Motor neuron (in vitro differentiated cells): ENCODE measurements at regions not wholly inside any gene's neighbourhood (a gene's known extent, or its start where the extent isn't known, plus 50 kb on each side); places are given as distances from the start of the nearest gene placed in this dataset.

Experiments
- ATAC-seq, 8 experiments: fragments of 200-7000 bp; cut with Tn5 transposase; replicated peaks in 6 of 8; 2 replicates each; pipeline ENCODE4 v1.8.0; 2021; ENCODE audit warnings: mild to moderate bottlenecking in 8 of 8, moderate library complexity in 8 of 8
- H3K27ac ChIP-seq, 2 donors: fragments of 250-450 bp; sonication (Bioruptor Pico); 2 replicates each; pipeline ENCODE4 v1.9.0; 2021; ENCODE audit warnings: antibody characterized with exemption in 2 of 2, mild to moderate bottlenecking in 2 of 2, moderate library complexity in 1 of 2
- H3K4me1 ChIP-seq, 2 donors: fragments of 250-450 bp; sonication (Bioruptor Pico); replicated peaks in 1 of 2; 2 replicates each; pipeline ENCODE4 v1.6.1; 2021; ENCODE audit warnings: antibody characterized with exemption in 2 of 2, mild to moderate bottlenecking in 2 of 2, moderate library complexity in 1 of 2
- H3K4me3 ChIP-seq, 5 donors: fragments of 250-450 bp; sonication (Bioruptor Pico); 2 replicates each; pipeline ENCODE4 v1.9.0; 2021; ENCODE audit warnings: antibody characterized with exemption in 5 of 5, mild to moderate bottlenecking in 5 of 5, moderate library complexity in 4 of 5
- WGBS, 10 experiments: fragments of 450-650 bp; shearing (Covaris generic); methylation state at CpG; one replicate each; pipeline ENCODE4 v1.0.0; 2022; 5-methylcytosine and 5-hydroxymethylcytosine counted together
- in situ Hi-C, 9 experiments: fragments of 400-800 bp; cut with MboI; loops; one replicate each; pipeline ENCODE4 v1.15.0; 2021; ENCODE audit warnings: low sequenced_read_pairs in 9 of 9, low pct_unique_long_range_greater_than_20kb in 2 of 9; ENCODE audit not compliant: unreplicated experiment in 9 of 9

- Histone ChIP-seq H3K4me3 (no peak overlapping the region), H3K27ac (no peak overlapping the region), H3K4me1 (no peaks in the 10 kb centered on the region)
- ATAC-seq, result no peak
- in situ Hi-C loops, result no loop called here
These were observed 87.5 kb downstream of the DUSP6 start for GRCh38 chr12:89264837-89265236.

GRCh38 chr12:89263900-89264299 is 88.4 kb downstream of the DUSP6 start:
- in situ Hi-C loops, result no loop called here
- WGBS, 10 experiments, result 75 to 100% (median 94%) methylated on average over 1 to 4 of the region's 4 CpGs; no CpG with 5 or more reads in 2 of the 10 experiments

GRCh38 chr12:89262855-89263552 is 89.3 kb downstream of the DUSP6 start:
- Histone ChIP-seq H3K4me3 (no peak overlapping the region), H3K4me1 (no peaks in the 10 kb centered on the region), H3K27ac (no peak overlapping the region)
- ATAC-seq, result no peak
- in situ Hi-C loops, result no loop called here
- 67 to 100% (median 100%) methylated on average over 1 to 2 of the region's 2 CpGs; no CpG with 5 or more reads in 1 of the 10 experiments for WGBS, 10 experiments

More at GRCh38 chr12:89263900-89264299, 88.4 kb downstream of the DUSP6 start:
- Histone ChIP-seq H3K27ac (no peak overlapping the region), H3K4me1 (no peaks in the 10 kb centered on the region), H3K4me3 (no peak overlapping the region)
- ATAC-seq, result no peak

GRCh38 chr12:89261982-89262381 is 90.3 kb downstream of the DUSP6 start:
- Histone ChIP-seq H3K4me1 (no peaks in the 10 kb centered on the region), H3K4me3 (no peak overlapping the region), H3K27ac (no peak overlapping the region)
- 42 to 95% (median 86%) methylated on average over 1 to 4 of the region's 4 CpGs; no CpG with 5 or more reads in 2 of the 10 experiments for WGBS, 10 experiments
- ATAC-seq, result no peak
- in situ Hi-C loops, result no loop called here

GRCh38 chr12:89260841-89261637 is 91.3 kb downstream of the DUSP6 start:
- no peak overlapping the region for H3K27ac ChIP-seq
- no peak overlapping the region for H3K4me3 ChIP-seq
- peak in 2 of 8 experiments; percentile 75 to 91 for ATAC-seq
- no peaks in the 10 kb centered on the region for H3K4me1 ChIP-seq
- in situ Hi-C loops, result no loop called here

- Histone ChIP-seq H3K27ac (no peak overlapping the region), H3K4me1 (no peaks in the 10 kb centered on the region), H3K4me3 (no peak overlapping the region)
- in situ Hi-C loops, result no loop called here
- ATAC-seq, result no peak
- WGBS, 10 experiments, result 5 to 100% (median 70%) methylated on average over 2 to 3 of the region's 3 CpGs
These were observed 92.5 kb downstream of the DUSP6 start for GRCh38 chr12:89259821-89260220.

- no peak for ATAC-seq
- WGBS, 10 experiments, result 61 to 100% (median 90%) methylated on average over 1 to 5 of the region's 5 CpGs
- H3K4me3 ChIP-seq, result no peak overlapping the region
- H3K27ac ChIP-seq, result no peak overlapping the region
- in situ Hi-C loops, result no loop called here
- peaks cover 0 to 4% of the 10 kb centered on the region in 2 donors for H3K4me1 ChIP-seq
These were observed 93.9 kb downstream of the DUSP6 start for GRCh38 chr12:89258240-89258969.

GRCh38 chr12:89257340-89257739 is 95.0 kb downstream of the DUSP6 start:
- WGBS, 10 experiments, result 64 to 97% (median 79%) methylated on average over 2 to 5 of the region's 5 CpGs; no CpG with 5 or more reads in 1 of the 10 experiments
- ATAC-seq, result no peak
- in situ Hi-C loops, result no loop called here
- no peak overlapping the region for H3K4me3 ChIP-seq
- H3K27ac ChIP-seq, result no peak overlapping the region
- peaks cover 0 to 4% of the 10 kb centered on the region in 2 donors for H3K4me1 ChIP-seq

- H3K27ac ChIP-seq, result no peak overlapping the region
- H3K4me3 ChIP-seq, result no peak overlapping the region
- ATAC-seq, result no peak
- peaks cover 0 to 4% of the 10 kb centered on the region in 2 donors for H3K4me1 ChIP-seq
- in situ Hi-C loops, result no loop called here
- WGBS, 10 experiments, result 100% methylated on average over 1 of the region's 1 CpG; no CpG with 5 or more reads in 5 of the 10 experiments
These were observed 96.2 kb downstream of the DUSP6 start for GRCh38 chr12:89256060-89256459.

- WGBS, 10 experiments, result 67 to 100% (median 100%) methylated on average over 1 of the region's 1 CpG; no CpG with 5 or more reads in 1 of the 10 experiments
- ATAC-seq, result no peak
- Histone ChIP-seq H3K4me3 (no peak overlapping the region), H3K4me1 (peaks cover 0 to 4% of the 10 kb centered on the region in 2 donors), H3K27ac (no peak overlapping the region)
- in situ Hi-C loops, result no loop called here
These were observed 98.8 kb downstream of the DUSP6 start for GRCh38 chr12:89253488-89253887.

GRCh38 chr12:89252284-89252683 is 100.0 kb downstream of the DUSP6 start:
- in situ Hi-C loops, result no loop called here
- no peak for ATAC-seq
- no peak overlapping the region for H3K27ac ChIP-seq
- 48 to 100% (median 95%) methylated on average over 1 to 4 of the region's 4 CpGs; no CpG with 5 or more reads in 1 of the 10 experiments for WGBS, 10 experiments
- H3K4me1 ChIP-seq, result peaks cover 0 to 4% of the 10 kb centered on the region in 2 donors
- H3K4me3 ChIP-seq, result no peak overlapping the region

GRCh38 chr12:89251342-89252271 is 100.7 kb downstream of the DUSP6 start:
- ATAC-seq, result no peak
- in situ Hi-C loops, result no loop called here
- WGBS, 10 experiments, result 42 to 100% (median 96%) methylated on average over 2 to 6 of the region's 6 CpGs; no CpG with 5 or more reads in 1 of the 10 experiments
- Histone ChIP-seq H3K4me3 (no peak overlapping the region), H3K27ac (no peak overlapping the region), H3K4me1 (peaks cover 0 to 4% of the 10 kb centered on the region in 2 donors)
